ENCODE measurements at regions not wholly inside any gene's neighbourhood (a gene's known extent, or its start where the extent isn't known, plus 50 kb on each side); places are given as distances from the start of the nearest gene placed in this dataset.

DNA sequence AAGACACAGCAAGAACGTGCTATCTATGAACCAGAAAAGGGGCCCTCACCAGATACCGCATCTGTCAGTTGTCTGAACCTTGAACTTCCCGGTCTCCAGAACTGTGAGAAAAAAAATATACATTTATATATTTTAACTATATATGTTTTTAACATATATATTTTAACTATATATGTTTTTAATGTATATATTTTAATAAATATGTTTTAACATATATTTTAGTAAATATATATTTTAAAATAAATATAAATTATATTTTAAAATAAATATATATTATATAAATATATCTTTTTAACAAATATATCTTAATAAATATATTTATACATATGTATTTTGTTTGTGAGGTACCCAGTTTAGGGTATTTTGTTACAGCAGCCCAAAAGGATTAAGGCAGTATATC, 958.2 kb upstream of the AUTS2 start:
- H2BK120ac ChIP-seq (replicated peaks; ENCODE audit: low read depth, low read length), result no peak overlapping the region
- CTCF ChIA-PET (ENCODE audit: partially characterized antibody), result no interaction called here
- no peak overlapping the region for H2BK5ac ChIP-seq (ENCODE audit: low read depth, low read length)
- no peak overlapping the region for H4K5ac ChIP-seq (ENCODE audit: insufficient read length, low read depth, low read length)
- no peak overlapping the region for H4K8ac ChIP-seq (ENCODE audit: extremely low read depth, insufficient read depth, low read length)
- no peaks in the 10 kb centered on the region for H3K79me2 ChIP-seq (ENCODE audit: control insufficient read depth in 1 of 2, insufficient read depth in 2 of 2, low read length in 2 of 2)
- no peak overlapping the region for H3K4me3 ChIP-seq (ENCODE audit: extremely low read depth in 1 of 4, insufficient read depth in 2 of 4, low read depth in 3 of 4, low read length in 4 of 4)
- no peak overlapping the region for H3K4me2 ChIP-seq (ENCODE audit: insufficient read depth in 1 of 2, low read depth in 2 of 2, low read length in 2 of 2)
- no peak overlapping the region for H3K14ac ChIP-seq (ENCODE audit: insufficient read length)
- no peaks in the 10 kb centered on the region for H3K36me3 ChIP-seq (ENCODE audit: control insufficient read depth in 2 of 4, insufficient read depth in 4 of 4, low read length in 3 of 4)
- H3K9me3 ChIP-seq (ENCODE audit: insufficient read depth in 2 of 2, low read depth in 1 of 2, low read length in 1 of 2), result no peaks in the 10 kb centered on the region
- no peaks in the 10 kb centered on the region for H4K20me1 ChIP-seq (replicated peaks in 1 of 2; ENCODE audit: control insufficient read depth in 1 of 2, insufficient read depth in 2 of 2, low read length in 2 of 2)
- TF ChIP-seq YY1 (IDR thresholded peaks at IDR 0.05; ENCODE audit: low read depth, low read length) (no peak), GTF2F1 (IDR thresholded peaks at IDR 0.05; ENCODE audit: borderline replicate concordance, low read depth, low read length) (no peak), JUND (IDR thresholded peaks at IDR 0.05; ENCODE audit: low read length) (no peak), PHF8 (conservative IDR thresholded peaks at IDR 0.05; ENCODE audit: low read depth, low read length) (no peak), TAF1 (IDR thresholded peaks at IDR 0.05; ENCODE audit: low read depth, low read length) (no peak)
- TF ChIP-seq, protein P1, sequence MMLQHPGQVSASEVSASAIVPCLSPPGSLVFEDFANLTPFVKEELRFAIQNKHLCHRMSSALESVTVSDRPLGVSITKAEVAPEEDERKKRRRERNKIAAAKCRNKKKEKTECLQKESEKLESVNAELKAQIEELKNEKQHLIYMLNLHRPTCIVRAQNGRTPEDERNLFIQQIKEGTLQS (IDR thresholded peaks at IDR 0.05; ENCODE audit: insufficient read depth, low read depth, low read length), result no peak
- H3K23ac ChIP-seq (ENCODE audit: insufficient read length), result no peak overlapping the region
- H3K27me3 ChIP-seq (replicated peaks in 1 of 4; ENCODE audit: control insufficient read depth in 3 of 4, extremely low read depth in 1 of 4, insufficient read depth in 3 of 4, low read length in 3 of 4), result no peaks in the 10 kb centered on the region
- H2AFZ ChIP-seq (ENCODE audit: low read length), result no peak overlapping the region
- no peak overlapping the region for H3K9ac ChIP-seq (replicated peaks in 1 of 4; ENCODE audit: extremely low read depth in 1 of 4, low read depth in 3 of 4, low read length in 3 of 4)
- no peak overlapping the region for H3K56ac ChIP-seq (replicated peaks; ENCODE audit: insufficient read length, low read depth, low read length)
- DNase-seq (ENCODE audit: low read depth in 1 of 2, low spot score in 2 of 2) (no peak), FAIRE-seq (no peak)
- POLR2A ChIA-PET (ENCODE audit: partially characterized antibody), result no interaction called here
- no peak overlapping the region for H3K18ac ChIP-seq (ENCODE audit: extremely low read depth, low read length)
- H2BK20ac ChIP-seq (ENCODE audit: low read length), result no peak overlapping the region
- H3K4ac ChIP-seq (replicated peaks; ENCODE audit: insufficient read length, low read depth, low read length), result no peak overlapping the region
- H3K23me2 ChIP-seq (ENCODE audit: low read depth, low read length), result no peaks in the 10 kb centered on the region
- H3K27ac ChIP-seq (ENCODE audit: low read depth, low read length), result no peak overlapping the region
- H3K79me1 ChIP-seq (ENCODE audit: low read depth, low read length), result no peaks in the 10 kb centered on the region
- no peak overlapping the region for H2BK12ac ChIP-seq (ENCODE audit: low read depth, low read length)
- H4K91ac ChIP-seq (replicated peaks; ENCODE audit: insufficient read length, low read length), result no peak overlapping the region
- H2BK15ac ChIP-seq (ENCODE audit: low read length), result no peak overlapping the region
- no peak overlapping the region for H2AK5ac ChIP-seq (ENCODE audit: low read depth, low read length)
- 91% methylated on average over 3 of the region's 3 CpGs; no CpG with 5 or more reads in 1 of the 2 experiments for WGBS, 2 experiments (ENCODE audit: extremely low coverage in 1 of 2, insufficient coverage in 1 of 2, insufficient read length in 1 of 2, insufficient replicate concordance in 2 of 2, low coverage in 1 of 2, low lambda C conversion rate in 2 of 2, missing lambda C conversion rate in 1 of 2)
- no peaks in the 10 kb centered on the region for H3K4me1 ChIP-seq (replicated peaks in 1 of 4; ENCODE audit: control insufficient read depth in 3 of 4, insufficient read depth in 4 of 4, low read length in 3 of 4)

All from H1 (cell line).